ENCODE measurements at regions not wholly inside any gene's neighbourhood (a gene's known extent, or its start where the extent isn't known, plus 50 kb on each side); places are given as distances from the start of the nearest gene placed in this dataset.

DNA sequence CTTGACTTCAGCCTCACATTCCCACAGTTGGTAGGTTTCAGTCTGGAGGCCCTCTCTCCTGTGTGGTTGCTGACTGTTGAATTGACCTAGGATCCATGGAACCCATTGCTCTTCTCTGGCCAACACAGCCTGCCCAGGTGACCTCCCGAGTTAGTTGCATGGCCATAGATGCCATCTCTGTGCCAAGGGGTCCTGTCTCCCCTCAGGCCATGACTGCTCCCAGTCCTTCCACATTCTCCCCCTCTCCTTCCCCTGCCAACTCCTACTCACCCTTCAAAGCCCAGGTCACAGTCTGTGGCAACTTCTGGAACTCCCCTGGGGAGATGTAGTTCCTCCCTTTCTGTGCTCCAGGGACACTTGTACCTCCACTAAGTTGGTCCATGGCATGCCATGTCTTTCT, 67.3 kb upstream of the GRB10 start:
- TF ChIP-seq, protein P1, sequence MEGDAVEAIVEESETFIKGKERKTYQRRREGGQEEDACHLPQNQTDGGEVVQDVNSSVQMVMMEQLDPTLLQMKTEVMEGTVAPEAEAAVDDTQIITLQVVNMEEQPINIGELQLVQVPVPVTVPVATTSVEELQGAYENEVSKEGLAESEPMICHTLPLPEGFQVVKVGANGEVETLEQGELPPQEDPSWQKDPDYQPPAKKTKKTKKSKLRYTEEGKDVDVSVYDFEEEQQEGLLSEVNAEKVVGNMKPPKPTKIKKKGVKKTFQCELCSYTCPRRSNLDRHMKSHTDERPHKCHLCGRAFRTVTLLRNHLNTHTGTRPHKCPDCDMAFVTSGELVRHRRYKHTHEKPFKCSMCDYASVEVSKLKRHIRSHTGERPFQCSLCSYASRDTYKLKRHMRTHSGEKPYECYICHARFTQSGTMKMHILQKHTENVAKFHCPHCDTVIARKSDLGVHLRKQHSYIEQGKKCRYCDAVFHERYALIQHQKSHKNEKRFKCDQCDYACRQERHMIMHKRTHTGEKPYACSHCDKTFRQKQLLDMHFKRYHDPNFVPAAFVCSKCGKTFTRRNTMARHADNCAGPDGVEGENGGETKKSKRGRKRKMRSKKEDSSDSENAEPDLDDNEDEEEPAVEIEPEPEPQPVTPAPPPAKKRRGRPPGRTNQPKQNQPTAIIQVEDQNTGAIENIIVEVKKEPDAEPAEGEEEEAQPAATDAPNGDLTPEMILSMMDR (IDR thresholded peaks at IDR 0.05 in 4 of 5, conservative IDR thresholded peaks at IDR 0.05 in 1 of 5): no peak
- no peak for TF ChIP-seq POLR2A (IDR thresholded peaks at IDR 0.05)

Measured in gastrocnemius medialis (tissue), 4 donors.